ENCODE measurements at regions not wholly inside any gene's neighbourhood (a gene's known extent, or its start where the extent isn't known, plus 50 kb on each side); places are given as distances from the start of the nearest gene placed in this dataset.

DNA sequence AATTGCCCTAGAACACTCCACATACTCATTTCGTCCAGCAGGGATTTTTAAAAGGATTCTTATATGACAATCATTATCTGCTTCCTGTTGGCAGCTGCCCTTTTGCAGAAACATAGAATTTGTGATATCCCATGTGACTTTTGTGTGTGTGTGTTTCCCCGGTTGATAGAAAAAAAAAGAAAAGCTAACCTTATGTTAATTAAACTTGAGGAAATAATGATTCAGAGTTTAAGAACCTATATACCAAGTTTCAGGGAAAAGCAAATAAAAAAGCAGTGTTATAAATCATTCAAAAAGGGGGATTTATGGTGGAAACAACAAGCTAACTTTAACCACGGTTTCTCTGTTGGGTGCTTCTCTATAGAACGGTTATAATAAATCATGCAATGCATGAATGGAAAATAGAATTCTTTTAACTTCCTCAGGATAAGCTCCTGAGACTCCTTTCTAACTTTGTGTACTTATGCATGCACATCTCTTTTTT, 826.9 kb upstream of the EYS start:
- Histone ChIP-seq H4K20me1 (ENCODE audit: low read length) (no peaks in the 10 kb centered on the region), H3K9me3 (ENCODE audit: low read length) (no peaks in the 10 kb centered on the region), H3K79me2 (ENCODE audit: low read length) (no peaks in the 10 kb centered on the region), H3K27me3 (ENCODE audit: low read length) (no peaks in the 10 kb centered on the region), H3K4me3 (ENCODE audit: low read length) (no peak overlapping the region), H3K36me3 (ENCODE audit: low read depth, low read length) (no peaks in the 10 kb centered on the region), H3K9ac (ENCODE audit: low read length) (no peak overlapping the region), H3K9me2 (replicated peaks; ENCODE audit: low read length) (no peaks in the 10 kb centered on the region), H3K4me1 (ENCODE audit: insufficient read depth, low read length) (no peaks in the 10 kb centered on the region), H3F3A (ENCODE audit: low read length, unreplicated experiment) (no peaks in the 10 kb centered on the region), H2AFZ (ENCODE audit: low read length) (no peak overlapping the region), H3K27ac (ENCODE audit: low read length) (no peak overlapping the region), H3K4me2 (ENCODE audit: low read length) (no peak overlapping the region)
- no peak for DNase-seq
- intact Hi-C loops (cut with micrococcal nuclease) = no loop called here
- BruUV-seq (replicated peaks) = no TSS peak
- ATAC-seq = no peak
- no peak for TF ChIP-seq EZH2phosphoT487 (IDR thresholded peaks at IDR 0.05; ENCODE audit: borderline replicate concordance, low read length)
- TF ChIP-seq, protein P1, sequence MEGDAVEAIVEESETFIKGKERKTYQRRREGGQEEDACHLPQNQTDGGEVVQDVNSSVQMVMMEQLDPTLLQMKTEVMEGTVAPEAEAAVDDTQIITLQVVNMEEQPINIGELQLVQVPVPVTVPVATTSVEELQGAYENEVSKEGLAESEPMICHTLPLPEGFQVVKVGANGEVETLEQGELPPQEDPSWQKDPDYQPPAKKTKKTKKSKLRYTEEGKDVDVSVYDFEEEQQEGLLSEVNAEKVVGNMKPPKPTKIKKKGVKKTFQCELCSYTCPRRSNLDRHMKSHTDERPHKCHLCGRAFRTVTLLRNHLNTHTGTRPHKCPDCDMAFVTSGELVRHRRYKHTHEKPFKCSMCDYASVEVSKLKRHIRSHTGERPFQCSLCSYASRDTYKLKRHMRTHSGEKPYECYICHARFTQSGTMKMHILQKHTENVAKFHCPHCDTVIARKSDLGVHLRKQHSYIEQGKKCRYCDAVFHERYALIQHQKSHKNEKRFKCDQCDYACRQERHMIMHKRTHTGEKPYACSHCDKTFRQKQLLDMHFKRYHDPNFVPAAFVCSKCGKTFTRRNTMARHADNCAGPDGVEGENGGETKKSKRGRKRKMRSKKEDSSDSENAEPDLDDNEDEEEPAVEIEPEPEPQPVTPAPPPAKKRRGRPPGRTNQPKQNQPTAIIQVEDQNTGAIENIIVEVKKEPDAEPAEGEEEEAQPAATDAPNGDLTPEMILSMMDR (conservative IDR thresholded peaks at IDR 0.05; ENCODE audit: low read depth, low read length) = no peak
- TF ChIP-seq EZH2 (IDR thresholded peaks at IDR 0.05; ENCODE audit: low read length, unreplicated experiment) = no peak
- POLR2A ChIA-PET (ENCODE audit: unreplicated experiment) = no interaction called here
- CTCF ChIA-PET = interaction anchor here (0.6 kb wide), 1 partner anchor 660 kb away, joined by 6 read pairs; no protein-coding TSS in a partner anchor

DNA sequence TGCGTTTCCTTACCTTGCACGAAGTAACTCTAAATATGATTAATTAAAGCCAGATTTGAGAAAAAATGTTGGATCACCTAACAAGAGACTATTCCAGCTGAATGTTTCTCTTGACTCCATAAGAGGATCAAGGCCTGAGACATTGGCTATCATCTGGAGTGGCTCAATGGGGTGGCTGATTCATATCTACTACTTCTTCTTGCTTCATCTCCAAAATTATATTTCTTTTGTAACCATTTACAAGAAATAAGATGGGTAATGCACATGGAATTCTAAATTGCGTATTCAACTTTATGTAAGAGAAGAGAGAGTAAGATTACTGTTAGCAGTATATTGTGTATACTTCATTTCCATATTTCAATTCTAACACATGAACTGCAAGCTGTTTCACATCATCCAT, 819.0 kb upstream of the EYS start:
- DNase-seq = no peak
- ATAC-seq = no peak

DNA sequence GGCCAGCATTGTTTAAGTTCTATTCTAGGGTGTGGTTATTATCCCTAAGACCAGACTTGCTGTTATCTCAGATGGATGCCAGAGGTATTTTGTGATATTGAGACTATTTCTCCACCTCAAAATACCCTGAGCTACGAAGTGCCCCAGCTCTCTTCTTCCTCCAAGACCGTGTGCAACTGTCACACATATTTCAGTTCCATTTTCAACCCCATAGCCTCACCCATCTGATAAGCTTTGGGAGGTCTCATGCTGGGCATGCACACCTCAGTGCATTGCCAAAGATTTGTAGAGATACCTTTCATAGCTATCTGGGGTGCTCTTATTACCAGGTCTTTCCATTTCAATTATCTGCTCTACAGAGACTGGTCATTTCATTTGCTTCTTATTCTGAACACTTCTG, 815.8 kb upstream of the EYS start:
- ChIA-PET POLR2A (ENCODE audit: unreplicated experiment) (no interaction called here), CTCF (no interaction called here)
- intact Hi-C loops (cut with micrococcal nuclease) = no loop called here
- Histone ChIP-seq H3K9me2 (replicated peaks; ENCODE audit: low read length) (no peaks in the 10 kb centered on the region), H2AFZ (ENCODE audit: low read length) (no peak overlapping the region), H3K36me3 (ENCODE audit: low read depth, low read length) (no peaks in the 10 kb centered on the region), H3K27ac (ENCODE audit: low read length) (no peak overlapping the region), H3K4me3 (ENCODE audit: low read length) (no peak overlapping the region), H3F3A (ENCODE audit: low read length, unreplicated experiment) (no peaks in the 10 kb centered on the region), H3K4me2 (ENCODE audit: low read length) (no peak overlapping the region), H3K9ac (ENCODE audit: low read length) (no peak overlapping the region), H3K4me1 (ENCODE audit: insufficient read depth, low read length) (no peaks in the 10 kb centered on the region), H3K27me3 (ENCODE audit: low read length) (no peaks in the 10 kb centered on the region), H3K9me3 (ENCODE audit: low read length) (no peaks in the 10 kb centered on the region), H4K20me1 (ENCODE audit: low read length) (no peaks in the 10 kb centered on the region), H3K79me2 (ENCODE audit: low read length) (no peaks in the 10 kb centered on the region)
- ATAC-seq (no peak), DNase-seq (no peak)
- BruUV-seq (replicated peaks) = no TSS peak
- TF ChIP-seq EZH2phosphoT487 (IDR thresholded peaks at IDR 0.05; ENCODE audit: borderline replicate concordance, low read length) (no peak), EZH2 (IDR thresholded peaks at IDR 0.05; ENCODE audit: low read length, unreplicated experiment) (no peak)
- TF ChIP-seq, protein P1 (conservative IDR thresholded peaks at IDR 0.05; ENCODE audit: low read depth, low read length) = no peak

More for the DNA sequence above, 819.0 kb upstream of the EYS start:
- Histone ChIP-seq H3F3A (ENCODE audit: low read length, unreplicated experiment) (no peaks in the 10 kb centered on the region), H3K4me2 (ENCODE audit: low read length) (no peak overlapping the region), H3K9me3 (ENCODE audit: low read length) (no peaks in the 10 kb centered on the region), H3K4me1 (ENCODE audit: insufficient read depth, low read length) (no peaks in the 10 kb centered on the region), H3K27ac (ENCODE audit: low read length) (no peak overlapping the region), H2AFZ (ENCODE audit: low read length) (no peak overlapping the region), H3K4me3 (ENCODE audit: low read length) (no peak overlapping the region), H3K36me3 (ENCODE audit: low read depth, low read length) (no peaks in the 10 kb centered on the region), H3K79me2 (ENCODE audit: low read length) (no peaks in the 10 kb centered on the region), H3K9ac (ENCODE audit: low read length) (no peak overlapping the region), H4K20me1 (ENCODE audit: low read length) (no peaks in the 10 kb centered on the region), H3K9me2 (replicated peaks; ENCODE audit: low read length) (no peaks in the 10 kb centered on the region), H3K27me3 (ENCODE audit: low read length) (no peaks in the 10 kb centered on the region)
- no TSS peak for BruUV-seq (replicated peaks)
- CTCF ChIA-PET = no interaction called here
- POLR2A ChIA-PET (ENCODE audit: unreplicated experiment) = no interaction called here
- TF ChIP-seq, protein P1 (conservative IDR thresholded peaks at IDR 0.05; ENCODE audit: low read depth, low read length) = no peak
- TF ChIP-seq EZH2 (IDR thresholded peaks at IDR 0.05; ENCODE audit: low read length, unreplicated experiment) = no peak
- no peak for TF ChIP-seq EZH2phosphoT487 (IDR thresholded peaks at IDR 0.05; ENCODE audit: borderline replicate concordance, low read length)
- intact Hi-C loops (cut with micrococcal nuclease) = no loop called here
